ENCODE measurements at regions not wholly inside any gene's neighbourhood (a gene's known extent, or its start where the extent isn't known, plus 50 kb on each side); places are given as distances from the start of the nearest gene placed in this dataset.
"Not testable (repeated sequence)": the region's sequence is repeated elsewhere in the genome, so short reads cannot be mapped to it uniquely, and the experiment has no call there.

DNA sequence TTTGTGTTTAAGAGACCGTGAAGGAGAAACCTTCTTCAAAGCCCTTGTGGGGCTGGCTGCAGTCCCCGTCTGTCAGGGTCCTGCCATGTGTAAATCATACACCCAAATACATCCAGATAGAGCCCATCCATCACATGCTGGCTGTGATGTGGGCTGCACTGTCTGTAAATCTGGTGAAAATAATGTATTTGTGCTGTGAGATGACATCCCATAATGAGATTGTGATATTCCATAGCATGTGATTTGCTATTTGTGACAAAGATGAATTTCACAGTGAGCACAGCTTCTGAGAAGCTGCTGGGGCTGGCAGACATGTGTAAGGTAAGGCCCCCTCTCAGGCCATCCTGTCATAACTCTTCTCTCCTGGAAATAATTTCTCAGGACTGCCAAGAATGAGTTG lies 114.3 kb upstream of the MB21D2 start (continued):
- no peak for TF ChIP-seq ZBTB33 (IDR thresholded peaks at IDR 0.05; ENCODE audit: borderline replicate concordance, low read depth)

GRCh38 chr3:193033226-193033780 lies 115.6 kb upstream of the MB21D2 start:
- H3K9ac ChIP-seq, result no peak overlapping the region
- POLR2A ChIA-PET, result no interaction called here

GRCh38 chr3:193037828-193038227 lies 120.2 kb upstream of the MB21D2 start:
- H2AFZ ChIP-seq (ENCODE audit: low read depth); H3F3A ChIP-seq (replicated peaks; ENCODE audit: insufficient read depth); H3K9ac ChIP-seq; H3K9me3 ChIP-seq; H3K79me2 ChIP-seq (ENCODE audit: insufficient read depth); H4K20me1 ChIP-seq (ENCODE audit: insufficient read depth); H3K27me3 ChIP-seq (ENCODE audit: insufficient read depth); DNase-seq; H3K36me3 ChIP-seq (replicated peaks in 1 of 2; ENCODE audit: control insufficient read depth in 1 of 2, insufficient read depth in 2 of 2, low read length in 1 of 2); H3K4me1 ChIP-seq (ENCODE audit: control insufficient read depth in 1 of 2, insufficient read depth in 2 of 2, low read depth in 1 of 2, low read length in 1 of 2); H3K4me3 ChIP-seq (ENCODE audit: low read depth in 2 of 2, low read length in 1 of 2); POLR2A ChIA-PET; H3K27ac ChIP-seq (ENCODE audit: low read depth in 2 of 2, low read length in 1 of 2); H3K9me2 ChIP-seq; H3K4me2 ChIP-seq: not testable (repeated sequence)
- WGBS (ENCODE audit: low lambda C conversion rate), result 85% methylated on average over 3 of the region's 3 CpGs
- CTCF ChIA-PET, result interaction anchor here (0.9 to 7.0 kb wide), 5 partner anchors 220 to 234 kb away, joined by 3 to 138 read pairs (median 5); no protein-coding TSS in a partner anchor

More at GRCh38 chr3:193033226-193033780, 115.6 kb upstream of the MB21D2 start:
- no peak overlapping the region for H3K27ac ChIP-seq (ENCODE audit: low read depth in 2 of 2, low read length in 1 of 2)
- no peaks in the 10 kb centered on the region for H4K20me1 ChIP-seq (ENCODE audit: insufficient read depth)
- no peak overlapping the region for H3K4me3 ChIP-seq (ENCODE audit: low read depth in 2 of 2, low read length in 1 of 2)
- H3K36me3 ChIP-seq (replicated peaks in 1 of 2; ENCODE audit: control insufficient read depth in 1 of 2, insufficient read depth in 2 of 2, low read length in 1 of 2), result no peaks in the 10 kb centered on the region
- no peaks in the 10 kb centered on the region for H3K27me3 ChIP-seq (ENCODE audit: insufficient read depth)
- no peaks in the 10 kb centered on the region for H3K9me3 ChIP-seq
- no peaks in the 10 kb centered on the region for H3K79me2 ChIP-seq (ENCODE audit: insufficient read depth)
- H3K4me2 ChIP-seq, result no peak overlapping the region
- no peaks in the 10 kb centered on the region for H3F3A ChIP-seq (replicated peaks; ENCODE audit: insufficient read depth)
- TF ChIP-seq FOXM1 (IDR thresholded peaks at IDR 0.05; ENCODE audit: low read depth) (no peak), TEAD4 (IDR thresholded peaks at IDR 0.05; ENCODE audit: borderline replicate concordance, insufficient read depth) (no peak), YY1 (IDR thresholded peaks at IDR 0.05; ENCODE audit: low read depth) (no peak), GABPA (IDR thresholded peaks at IDR 0.05; ENCODE audit: low read depth) (no peak), EZH2phosphoT487 (IDR thresholded peaks at IDR 0.05; ENCODE audit: borderline replicate concordance, low read depth) (no peak), NFIC (IDR thresholded peaks at IDR 0.05; ENCODE audit: borderline replicate concordance) (no peak), MXI1 (IDR thresholded peaks at IDR 0.05; ENCODE audit: low read depth, low read length) (no peak), ELF1 (IDR thresholded peaks at IDR 0.05) (no peak), SIN3A (IDR thresholded peaks at IDR 0.05; ENCODE audit: borderline replicate concordance, low read depth, low read length) (no peak), RAD21 (IDR thresholded peaks at IDR 0.05; ENCODE audit: low read length) (no peak), IRF3 (IDR thresholded peaks at IDR 0.05; ENCODE audit: low read depth, low read length) (no peak), RXRA (IDR thresholded peaks at IDR 0.05; ENCODE audit: borderline replicate concordance, low read depth) (no peak), TCF12 (IDR thresholded peaks at IDR 0.05) (no peak), EP300 (IDR thresholded peaks at IDR 0.05; ENCODE audit: borderline replicate concordance in 1 of 2, low read depth in 1 of 2, low read length in 1 of 2) (no peak), ZBTB33 (IDR thresholded peaks at IDR 0.05; ENCODE audit: borderline replicate concordance, low read depth) (no peak), RFX5 (IDR thresholded peaks at IDR 0.05; ENCODE audit: low read length) (no peak), SMC3 (IDR thresholded peaks at IDR 0.05; ENCODE audit: low read depth, low read length) (no peak), NRF1 (IDR thresholded peaks at IDR 0.05; ENCODE audit: low read depth, low read length) (no peak), MEF2A (IDR thresholded peaks at IDR 0.05; ENCODE audit: borderline replicate concordance, low read depth) (no peak)
- 61% methylated on average over 7 of the region's 7 CpGs for WGBS (ENCODE audit: low lambda C conversion rate)
- no peak overlapping the region for H2AFZ ChIP-seq (ENCODE audit: low read depth)
- CTCF ChIA-PET, result interaction anchor here (1.1 to 7.4 kb wide), 4 partner anchors 8 to 228 kb away, joined by 3 to 25 read pairs (median 9); no protein-coding TSS in a partner anchor
- H3K9me2 ChIP-seq, result no peaks in the 10 kb centered on the region
- no peaks in the 10 kb centered on the region for H3K4me1 ChIP-seq (ENCODE audit: control insufficient read depth in 1 of 2, insufficient read depth in 2 of 2, low read depth in 1 of 2, low read length in 1 of 2)
- no peak for DNase-seq
